IMR-90 (cell line): ENCODE measurements at regions not wholly inside any gene's neighbourhood (a gene's known extent, or its start where the extent isn't known, plus 50 kb on each side); places are given as distances from the start of the nearest gene placed in this dataset.

Source experiments
- ATAC-seq: fragments of 200-7000 bp; cut with Tn5 transposase; 2 replicates; pipeline ENCODE4 v1.9.1; 2020; ENCODE audit warnings: low read depth, mild to moderate bottlenecking, moderate library complexity
- BruUV-seq: library from RNA; stranded (reverse); fragments of 400-500 nt; replicated peaks from 2 replicates; lab custom pipeline; 2021; lab: Mats Ljungman, UMichigan
- CTCF ChIA-PET: fragments of 300-600 bp; formaldehyde crosslinking; extraction: SDS; loops from one replicate; lab custom pipeline; 2021; ENCODE audit warnings: antibody characterized with exemption; lab: Yijun Ruan, JAX
- POLR2A ChIA-PET: fragments of 300-600 bp; sonication (Branson Sonifier 250); formaldehyde crosslinking; loops from one replicate; lab custom pipeline; 2022; ENCODE audit warnings: antibody characterized with exemption; ENCODE audit not compliant: unreplicated experiment; lab: Charles Lee
- DNase-seq: peaks from one replicate; pipeline ENCODE4 v3.0.0; 2013
- H2AFZ ChIP-seq: replicated peaks from 2 replicates; pipeline ENCODE3; 2013; ENCODE audit warnings: low read length, mild to moderate bottlenecking; ENCODE audit not compliant: poor library complexity
- H2AK5ac ChIP-seq: 2 replicates; pipeline ENCODE4 v1.6.1; 2013; ENCODE audit warnings: low read depth, low read length, inconsistent platforms
- H2AK9ac ChIP-seq: replicated peaks from 2 replicates; pipeline ENCODE3; 2013; ENCODE audit warnings: mild to moderate bottlenecking, low read depth, low read length, moderate library complexity; ENCODE audit not compliant: poor library complexity
- H2BK120ac ChIP-seq: 2 replicates; pipeline ENCODE4 v1.6.1; 2013; ENCODE audit warnings: low read depth, low read length, inconsistent platforms
- H2BK15ac ChIP-seq: 3 replicates; pipeline ENCODE4 v1.6.1; 2013; ENCODE audit warnings: low read depth, low read length, inconsistent platforms
- H2BK20ac ChIP-seq: 2 replicates; pipeline ENCODE4 v1.6.1; 2013; ENCODE audit warnings: low read depth, mild to moderate bottlenecking, inconsistent platforms, low read length, moderate library complexity
- H2BK5ac ChIP-seq: 2 replicates; pipeline ENCODE4 v1.6.1; 2013; ENCODE audit warnings: mild to moderate bottlenecking, low read depth, low read length, inconsistent platforms; ENCODE audit not compliant: poor library complexity, severe bottlenecking
- H3K14ac ChIP-seq: replicated peaks from 2 replicates; pipeline ENCODE4 v1.6.1; 2013; ENCODE audit warnings: low read depth, low read length, inconsistent platforms
- H3K18ac ChIP-seq: 2 replicates; pipeline ENCODE4 v1.6.1; 2013; ENCODE audit warnings: low read depth, low read length, control low read depth
- H3K23ac ChIP-seq: 2 replicates; pipeline ENCODE4 v1.6.1; 2013; ENCODE audit warnings: low read depth, low read length, inconsistent platforms
- H3K27ac ChIP-seq: 2 replicates; pipeline ENCODE4 v1.5.1; 2013; ENCODE audit warnings: mild to moderate bottlenecking, control low read depth, low read length; ENCODE audit not compliant: insufficient read depth
- H3K27me3 ChIP-seq: 2 replicates; pipeline ENCODE4 v1.6.1; 2013; ENCODE audit warnings: low read length; ENCODE audit not compliant: control insufficient read depth, insufficient read depth
- H3K36me3 ChIP-seq: 2 replicates; pipeline ENCODE4 v1.6.1; 2013; ENCODE audit warnings: low read length, mixed read lengths; ENCODE audit not compliant: control insufficient read depth, insufficient read depth
- H3K4ac ChIP-seq: 2 replicates; pipeline ENCODE4 v1.6.1; 2013; ENCODE audit warnings: low read depth, low read length, inconsistent platforms
- H3K4me1 ChIP-seq: 2 replicates; pipeline ENCODE4 v1.6.1; 2013; ENCODE audit warnings: low read length, mixed read lengths; ENCODE audit not compliant: control insufficient read depth, insufficient read depth
- H3K4me2 ChIP-seq: 2 replicates; pipeline ENCODE4 v1.6.1; 2013; ENCODE audit warnings: low read depth, mild to moderate bottlenecking, control low read depth, low read length, moderate library complexity
- H3K4me3 ChIP-seq: 2 replicates; pipeline ENCODE4 v1.5.1; 2013; ENCODE audit warnings: low read depth, mild to moderate bottlenecking, control low read depth, low read length, moderate library complexity; ENCODE audit not compliant: insufficient read depth
- H3K56ac ChIP-seq: 2 replicates; pipeline ENCODE4 v1.6.1; 2013; ENCODE audit warnings: low read length, inconsistent platforms; ENCODE audit not compliant: insufficient read depth; ENCODE audit errors: extremely low read depth
- H3K79me1 ChIP-seq, 2 experiments: 2 replicates each; pipeline ENCODE4 v1.6.1; 2013; ENCODE audit warnings: low read length in 2 of 2, inconsistent platforms in 1 of 2, low read depth in 1 of 2
- H3K9ac ChIP-seq: 2 replicates; pipeline ENCODE4 v1.6.1; 2013; ENCODE audit warnings: low read depth, low read length, control low read depth
- H3K9me1 ChIP-seq: 2 replicates; pipeline ENCODE4 v1.6.1; 2013; ENCODE audit warnings: low read length, inconsistent platforms; ENCODE audit not compliant: insufficient read depth
- H3K9me3 ChIP-seq: 2 replicates; pipeline ENCODE4 v1.6.1; 2013; ENCODE audit warnings: low read length; ENCODE audit not compliant: control insufficient read depth, insufficient read depth
- H4K20me1 ChIP-seq: 2 replicates; pipeline ENCODE4 v1.6.1; 2013; ENCODE audit warnings: low read length, inconsistent platforms; ENCODE audit not compliant: insufficient read depth
- H4K5ac ChIP-seq: 2 replicates; pipeline ENCODE4 v1.6.1; 2013; ENCODE audit warnings: mild to moderate bottlenecking, low read depth, low read length, control low read depth
- H4K8ac ChIP-seq, 2 experiments: 2 replicates each; pipeline ENCODE4 v1.6.1; 2013; ENCODE audit warnings: low read depth in 2 of 2, low read length in 2 of 2, control low read depth in 1 of 2, inconsistent platforms in 1 of 2
- H4K91ac ChIP-seq: 2 replicates; pipeline ENCODE4 v1.6.1; 2013; ENCODE audit warnings: low read depth, low read length, inconsistent platforms; ENCODE audit not compliant: insufficient read depth
- BHLHE40 ChIP-seq: fragments of 150-350 bp; IDR thresholded peaks from 2 replicates; pipeline ENCODE4 v1.6.1; 2016; ENCODE audit warnings: mild to moderate bottlenecking, low read depth, low read length
- CEBPB ChIP-seq: IDR thresholded peaks from 2 replicates; pipeline ENCODE4 v1.6.1; 2012; ENCODE audit warnings: low read depth, low read length, improper control_type of control experiment
- CHD1 ChIP-seq: IDR thresholded peaks from 2 replicates; pipeline ENCODE4 v1.6.1; 2012; ENCODE audit warnings: low read depth, low read length, improper control_type of control experiment
- FOS ChIP-seq: fragments of 150-350 bp; IDR thresholded peaks from 2 replicates; pipeline ENCODE4 v1.6.1; 2016; ENCODE audit warnings: low read depth, low read length
- MAFK ChIP-seq: IDR thresholded peaks from 2 replicates; pipeline ENCODE4 v1.6.1; 2012; ENCODE audit warnings: low read depth, low read length, improper control_type of control experiment
- MAZ ChIP-seq: IDR thresholded peaks from 2 replicates; pipeline ENCODE4 v1.6.1; 2012; ENCODE audit warnings: low read depth, mild to moderate bottlenecking, low read length, improper control_type of control experiment, moderate library complexity, borderline replicate concordance
- MXI1 ChIP-seq: IDR thresholded peaks from 2 replicates; pipeline ENCODE4 v1.6.1; 2012; ENCODE audit warnings: low read depth, mild to moderate bottlenecking, low read length, moderate library complexity, borderline replicate concordance
- NFE2L2 ChIP-seq: fragments of 150-350 bp; IDR thresholded peaks from 2 replicates; pipeline ENCODE4 v1.6.1; 2016; ENCODE audit warnings: low read depth, mild to moderate bottlenecking, low read length
- POLR2A ChIP-seq: IDR thresholded peaks from 2 replicates; pipeline ENCODE4 v1.6.1; 2012; ENCODE audit warnings: mild to moderate bottlenecking, low read depth, low read length
- RAD21 ChIP-seq: IDR thresholded peaks from 2 replicates; pipeline ENCODE4 v1.6.1; 2012; ENCODE audit warnings: low read length, improper control_type of control experiment
- RCOR1 ChIP-seq: IDR thresholded peaks from 2 replicates; pipeline ENCODE4 v1.6.1; 2012; ENCODE audit warnings: mild to moderate bottlenecking, low read length, improper control_type of control experiment; ENCODE audit not compliant: insufficient replicate concordance
- RFX5 ChIP-seq: IDR thresholded peaks from 2 replicates; pipeline ENCODE4 v1.8.0; 2012; ENCODE audit warnings: low read depth, mild to moderate bottlenecking, low read length, moderate library complexity
- SMC3 ChIP-seq: fragments of 150-350 bp; IDR thresholded peaks from 2 replicates; pipeline ENCODE4 v1.6.1; 2016; ENCODE audit warnings: low read depth, mild to moderate bottlenecking, antibody characterized with exemption, low read length, moderate library complexity
- WGBS, 2 experiments: methylation state at CpG; one replicate each; pipeline versions ENCODE4 v1.1.5 to v1.1.7; 2013; ENCODE audit warnings: missing lambda C conversion rate in 2 of 2; ENCODE audit not compliant: insufficient read length in 1 of 2; ENCODE audit errors: extremely low coverage in 2 of 2; 5-methylcytosine and 5-hydroxymethylcytosine counted together
- dilution Hi-C: fragments of 300-500 bp; cut with HindIII; formaldehyde crosslinking; loops from one replicate; pipeline ENCODE4 v1.14.3; 2018; ENCODE audit warnings: low sequenced_read_pairs; ENCODE audit not compliant: unreplicated experiment
- in situ Hi-C: fragments of 300-500 bp; cut with MboI; formaldehyde crosslinking; loops from 3 replicates; pipeline ENCODE4 v1.14.3; 2019; ENCODE audit warnings: low sequenced_read_pairs, inconsistent platforms, mixed read lengths
- intact Hi-C: fragments of 100-400 bp; cut with micrococcal nuclease; formaldehyde crosslinking; loops from 2 replicates; pipeline ENCODE4 v1.10.0; 2022
- TF ChIP-seq, protein P1 (sequence below): fragments of 150-350 bp; IDR thresholded peaks from 2 replicates; pipeline ENCODE4 v1.6.1; 2016; ENCODE audit warnings: low read depth, mild to moderate bottlenecking, low read length, moderate library complexity, borderline replicate concordance
- TF ChIP-seq, protein P2 (sequence below): conservative IDR thresholded peaks from 2 replicates; pipeline ENCODE4 v1.5.1; 2012; ENCODE audit warnings: mild to moderate bottlenecking, low read depth, low read length, improper control_type of control experiment
- TF ChIP-seq, protein P3 (sequence below): fragments of 150-350 bp; IDR thresholded peaks from 2 replicates; pipeline ENCODE4 v1.6.1; 2017; ENCODE audit warnings: mild to moderate bottlenecking, antibody characterized with exemption, low read length, low read depth

DNA sequence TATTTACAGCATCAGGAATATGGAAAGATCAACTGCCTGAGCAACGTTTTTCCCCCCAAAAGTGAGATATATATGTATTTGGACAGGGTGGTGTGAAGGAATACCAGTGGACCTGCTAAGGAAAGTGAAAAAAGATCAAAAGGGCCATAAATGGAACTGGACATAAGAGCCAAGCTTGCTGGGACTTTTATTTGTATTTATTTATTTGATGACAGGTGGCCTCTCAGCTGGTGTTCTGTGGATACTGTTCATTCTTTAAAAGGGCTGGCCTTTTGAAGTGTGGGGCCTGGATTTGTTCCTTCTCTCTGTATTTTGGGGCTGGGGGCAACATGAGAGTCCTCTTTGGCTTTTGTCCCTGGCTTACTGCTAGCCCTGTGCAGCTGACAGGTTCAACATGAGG lies 306.6 kb upstream of the N4BP1 start:
- Histone ChIP-seq H2BK15ac (no peak overlapping the region), H3K79me1 (no peaks in the 10 kb centered on the region), H2AK9ac (no peak overlapping the region), H2BK5ac (no peak overlapping the region), H3K4me1 (no peaks in the 10 kb centered on the region), H3K4me3 (no peak overlapping the region), H3K27ac (no peak overlapping the region), H4K8ac (no peak overlapping the region), H3K9me3 (no peaks in the 10 kb centered on the region), H4K5ac (no peak overlapping the region), H3K9ac (no peak overlapping the region), H3K4me2 (no peak overlapping the region), H2AFZ (no peak overlapping the region), H3K23ac (no peak overlapping the region), H3K9me1 (no peaks in the 10 kb centered on the region; the same call in 1 of the 2 replicates), H3K14ac (no peak overlapping the region), H2BK20ac (no peak overlapping the region), H4K91ac (no peak overlapping the region), H3K36me3 (no peaks in the 10 kb centered on the region), H2AK5ac (no peak overlapping the region), H4K20me1 (no peaks in the 10 kb centered on the region), H3K56ac (no peak overlapping the region), H3K4ac (no peak overlapping the region), H3K18ac (no peak overlapping the region), H2BK120ac (no peak overlapping the region), H3K27me3 (peaks cover 3% of the 10 kb centered on the region; the same call in 1 of the 2 replicates)
- no TSS peak for BruUV-seq
- no CpG with 5 or more reads among the region's 1 CpG for WGBS, 2 experiments
- ChIA-PET POLR2A (no interaction called here), CTCF (no interaction called here)
- TF ChIP-seq, protein P1, sequence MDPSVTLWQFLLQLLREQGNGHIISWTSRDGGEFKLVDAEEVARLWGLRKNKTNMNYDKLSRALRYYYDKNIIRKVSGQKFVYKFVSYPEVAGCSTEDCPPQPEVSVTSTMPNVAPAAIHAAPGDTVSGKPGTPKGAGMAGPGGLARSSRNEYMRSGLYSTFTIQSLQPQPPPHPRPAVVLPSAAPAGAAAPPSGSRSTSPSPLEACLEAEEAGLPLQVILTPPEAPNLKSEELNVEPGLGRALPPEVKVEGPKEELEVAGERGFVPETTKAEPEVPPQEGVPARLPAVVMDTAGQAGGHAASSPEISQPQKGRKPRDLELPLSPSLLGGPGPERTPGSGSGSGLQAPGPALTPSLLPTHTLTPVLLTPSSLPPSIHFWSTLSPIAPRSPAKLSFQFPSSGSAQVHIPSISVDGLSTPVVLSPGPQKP, result no peak
- TF ChIP-seq MAFK (no peak), SMC3 (no peak), RCOR1 (no peak), FOS (no peak), MAZ (no peak), CHD1 (no peak), RFX5 (no peak), MXI1 (no peak), POLR2A (no peak), CEBPB (no peak), BHLHE40 (no peak), RAD21 (no peak), NFE2L2 (no peak)
- TF ChIP-seq, protein P2, sequence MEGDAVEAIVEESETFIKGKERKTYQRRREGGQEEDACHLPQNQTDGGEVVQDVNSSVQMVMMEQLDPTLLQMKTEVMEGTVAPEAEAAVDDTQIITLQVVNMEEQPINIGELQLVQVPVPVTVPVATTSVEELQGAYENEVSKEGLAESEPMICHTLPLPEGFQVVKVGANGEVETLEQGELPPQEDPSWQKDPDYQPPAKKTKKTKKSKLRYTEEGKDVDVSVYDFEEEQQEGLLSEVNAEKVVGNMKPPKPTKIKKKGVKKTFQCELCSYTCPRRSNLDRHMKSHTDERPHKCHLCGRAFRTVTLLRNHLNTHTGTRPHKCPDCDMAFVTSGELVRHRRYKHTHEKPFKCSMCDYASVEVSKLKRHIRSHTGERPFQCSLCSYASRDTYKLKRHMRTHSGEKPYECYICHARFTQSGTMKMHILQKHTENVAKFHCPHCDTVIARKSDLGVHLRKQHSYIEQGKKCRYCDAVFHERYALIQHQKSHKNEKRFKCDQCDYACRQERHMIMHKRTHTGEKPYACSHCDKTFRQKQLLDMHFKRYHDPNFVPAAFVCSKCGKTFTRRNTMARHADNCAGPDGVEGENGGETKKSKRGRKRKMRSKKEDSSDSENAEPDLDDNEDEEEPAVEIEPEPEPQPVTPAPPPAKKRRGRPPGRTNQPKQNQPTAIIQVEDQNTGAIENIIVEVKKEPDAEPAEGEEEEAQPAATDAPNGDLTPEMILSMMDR, result no peak
- TF ChIP-seq, protein P3, sequence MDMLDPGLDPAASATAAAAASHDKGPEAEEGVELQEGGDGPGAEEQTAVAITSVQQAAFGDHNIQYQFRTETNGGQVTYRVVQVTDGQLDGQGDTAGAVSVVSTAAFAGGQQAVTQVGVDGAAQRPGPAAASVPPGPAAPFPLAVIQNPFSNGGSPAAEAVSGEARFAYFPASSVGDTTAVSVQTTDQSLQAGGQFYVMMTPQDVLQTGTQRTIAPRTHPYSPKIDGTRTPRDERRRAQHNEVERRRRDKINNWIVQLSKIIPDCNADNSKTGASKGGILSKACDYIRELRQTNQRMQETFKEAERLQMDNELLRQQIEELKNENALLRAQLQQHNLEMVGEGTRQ, result no peak
- DNase-seq, result no peak
- in situ Hi-C loops, result no loop called here
- dilution Hi-C loops, result no loop called here
- ATAC-seq, result no peak
- intact Hi-C loops, result no loop called here
